Left renal pelvis (tissue), 4 donors: ENCODE measurements at regions not wholly inside any gene's neighbourhood (a gene's known extent, or its start where the extent isn't known, plus 50 kb on each side); places are given as distances from the start of the nearest gene placed in this dataset.

Source experiments
- DNase-seq, 4 donors: peaks; one replicate each; pipeline ENCODE4 v3.0.0-alpha.2; 2013; ENCODE audit warnings: low read depth in 4 of 4, low spot score in 3 of 4

DNA sequence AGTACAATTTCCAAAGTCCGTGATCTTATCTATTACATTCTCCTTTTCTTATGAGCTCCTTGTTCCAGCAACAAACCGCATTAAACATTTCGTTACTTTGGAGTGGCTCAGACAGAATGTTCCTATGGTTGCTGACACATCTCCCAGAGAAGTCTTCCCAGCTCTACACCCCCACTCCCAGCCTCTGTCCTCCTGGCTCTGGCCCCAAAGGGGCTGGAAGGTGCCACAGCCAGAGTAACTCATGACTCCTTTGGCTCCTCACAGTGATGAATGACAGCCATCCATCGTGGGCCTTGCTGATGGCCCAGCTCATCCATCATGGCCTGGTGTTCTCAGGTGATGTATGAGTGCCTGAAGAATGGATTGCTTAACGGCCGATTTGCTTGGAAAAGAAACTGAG is 203.0 kb downstream of the DHX35 start:
- no peak for DNase-seq

DNA sequence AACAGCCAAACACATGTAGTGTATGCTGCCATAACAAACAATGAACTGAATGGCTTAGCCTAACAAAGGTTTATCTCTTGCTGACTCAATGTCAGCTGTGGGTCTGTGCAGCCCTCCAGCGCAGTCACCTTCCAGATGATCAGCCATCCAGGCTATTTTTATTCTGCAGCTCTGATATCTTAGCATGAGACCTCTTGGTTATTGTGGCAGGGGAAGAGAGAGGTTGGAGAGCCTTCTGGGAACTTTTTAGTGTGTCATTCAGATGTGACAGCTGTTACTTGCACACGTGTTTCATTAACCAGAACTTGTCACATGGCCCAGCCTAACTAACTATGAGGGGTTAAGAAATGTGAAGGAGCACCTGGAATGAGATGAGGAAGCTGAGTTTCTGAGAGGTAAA is 202.5 kb downstream of the DHX35 start:
- no peak for DNase-seq

DNA sequence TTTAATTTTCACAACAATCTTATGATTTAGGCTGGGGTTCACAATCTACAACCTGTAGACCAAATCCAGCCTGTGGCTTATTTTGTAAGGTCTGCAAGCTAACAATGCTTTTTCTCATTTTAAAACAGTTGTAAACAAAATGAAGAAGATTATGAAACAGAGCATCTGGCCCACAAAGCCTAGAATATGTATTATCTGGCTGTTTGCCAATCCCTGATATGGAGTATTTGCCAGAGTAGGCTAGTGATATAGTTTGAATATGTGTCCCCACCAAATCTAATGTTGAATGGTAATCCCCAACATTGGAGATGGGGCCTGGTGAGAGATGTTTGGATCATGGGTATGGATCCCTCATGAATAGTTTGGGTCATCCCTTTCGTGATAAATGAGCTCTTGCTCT is 201.8 kb downstream of the DHX35 start:
- no peak for DNase-seq

DNA sequence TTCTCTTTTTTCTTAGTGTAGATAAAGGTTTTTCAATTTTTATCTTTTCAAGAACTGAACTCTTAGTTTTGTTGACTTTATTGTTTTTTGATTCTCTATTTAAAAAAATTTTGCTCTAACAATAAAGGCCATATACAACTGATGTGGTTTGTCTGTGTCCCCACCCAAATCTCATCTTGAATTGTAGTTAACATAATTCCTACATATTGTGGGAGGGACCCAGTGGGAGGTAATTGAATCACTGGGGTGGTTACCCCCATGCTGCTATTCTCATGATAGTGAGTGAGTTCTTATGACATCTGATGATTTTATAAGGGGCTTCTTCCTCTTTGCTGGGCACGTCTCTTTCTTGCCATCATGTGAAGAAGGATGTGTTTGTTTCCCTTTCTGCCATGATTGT is 199.8 kb downstream of the DHX35 start:
- no peak for DNase-seq

DNA sequence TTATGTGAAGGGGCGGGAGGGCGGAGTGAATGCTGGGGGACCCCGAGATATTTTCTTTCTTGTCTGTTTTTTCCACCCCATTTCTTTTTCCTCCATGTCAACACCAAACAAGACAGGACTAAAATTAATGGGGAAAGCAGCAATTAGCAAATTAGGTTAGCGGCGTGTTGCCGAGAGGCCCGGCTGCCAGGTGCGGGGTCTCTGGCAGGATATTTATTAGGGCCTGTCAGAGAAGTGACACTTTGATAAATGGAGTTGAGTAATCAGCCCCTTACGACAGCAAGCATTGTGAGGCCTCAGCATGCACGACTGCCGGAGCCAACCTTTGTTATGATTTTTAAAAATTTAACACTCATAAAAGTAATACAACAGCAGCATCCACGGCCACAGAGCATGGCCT is 193.8 kb downstream of the DHX35 start:
- no peak for DNase-seq

DNA sequence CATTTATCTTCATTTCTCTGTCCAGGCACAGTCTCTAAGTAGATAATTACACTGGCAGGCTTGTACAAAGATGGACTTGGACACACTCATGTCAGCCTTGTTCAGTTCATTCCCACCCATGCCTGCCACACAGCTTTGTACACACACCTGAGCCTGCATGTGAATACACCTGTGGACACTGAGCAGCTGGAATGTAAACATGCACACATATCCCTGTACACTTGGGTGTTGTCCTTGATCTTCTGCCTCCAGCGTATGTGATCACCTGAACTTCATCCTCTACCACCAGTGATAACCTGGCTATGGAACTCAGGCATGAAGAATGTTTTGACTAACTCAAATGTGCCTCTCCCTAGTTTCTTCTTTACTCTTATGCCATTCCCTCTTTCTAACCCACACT is 190.6 kb downstream of the DHX35 start:
- no peak for DNase-seq

DNA sequence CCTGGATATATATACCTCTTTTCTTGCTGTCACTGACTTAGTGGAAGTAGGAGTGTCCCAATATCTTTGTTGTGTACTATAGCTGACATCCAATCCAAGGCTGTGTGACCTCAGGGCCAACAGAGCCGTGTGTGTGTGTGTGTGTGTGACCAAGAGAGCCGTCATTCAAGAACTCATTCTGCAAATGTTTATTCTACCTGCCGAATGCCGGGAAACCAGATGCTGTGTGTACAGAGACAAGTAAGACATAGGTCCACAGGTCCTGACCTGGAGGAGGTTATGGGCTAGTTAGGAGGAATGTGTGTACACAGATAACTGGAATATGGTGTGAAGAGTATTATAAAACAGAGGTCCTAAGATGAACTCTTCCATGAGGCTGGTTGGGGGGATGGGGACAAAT is 190.0 kb downstream of the DHX35 start:
- DNase-seq = peak in 1 of 4 donors; percentile 36

DNA sequence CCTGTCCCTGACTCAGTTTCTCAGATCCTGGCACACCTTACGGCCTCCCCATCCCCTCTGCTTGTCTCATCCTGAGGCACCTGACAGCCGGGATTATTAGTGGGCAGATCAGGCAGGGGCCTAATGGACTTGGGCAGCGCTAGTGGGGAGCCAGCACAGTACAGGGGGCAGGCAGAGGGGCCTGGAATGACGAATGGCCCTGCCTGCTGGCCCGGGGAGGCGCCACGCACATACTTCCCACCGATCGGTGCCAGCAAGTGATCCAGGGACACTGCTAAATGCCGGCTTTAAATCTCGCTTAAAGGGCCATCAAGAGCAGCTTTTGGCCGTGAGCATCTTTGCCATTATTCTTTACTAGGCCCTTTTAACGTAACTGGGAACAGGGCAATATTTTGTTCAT is 188.4 kb downstream of the DHX35 start:
- DNase-seq = no peak

DNA sequence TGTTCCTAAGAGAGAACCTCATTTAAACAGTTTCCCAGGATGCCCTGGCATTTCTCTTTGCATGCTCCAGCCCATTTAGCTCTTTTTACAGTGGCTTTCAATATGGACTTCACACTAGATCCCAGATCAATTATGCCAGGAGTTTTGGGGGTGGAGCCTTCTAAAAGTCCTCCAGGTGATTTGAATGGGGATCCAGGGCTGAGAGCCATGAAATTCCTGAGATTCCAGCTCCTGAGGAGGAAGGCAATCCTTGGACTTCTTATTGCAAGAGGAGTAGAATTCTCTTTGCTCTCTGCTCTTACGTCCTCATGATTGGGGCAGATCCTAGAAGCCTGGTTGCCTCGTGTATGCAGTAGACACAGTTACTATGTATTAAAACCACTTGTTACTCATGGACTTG is 184.2 kb downstream of the DHX35 start:
- no peak for DNase-seq

DNA sequence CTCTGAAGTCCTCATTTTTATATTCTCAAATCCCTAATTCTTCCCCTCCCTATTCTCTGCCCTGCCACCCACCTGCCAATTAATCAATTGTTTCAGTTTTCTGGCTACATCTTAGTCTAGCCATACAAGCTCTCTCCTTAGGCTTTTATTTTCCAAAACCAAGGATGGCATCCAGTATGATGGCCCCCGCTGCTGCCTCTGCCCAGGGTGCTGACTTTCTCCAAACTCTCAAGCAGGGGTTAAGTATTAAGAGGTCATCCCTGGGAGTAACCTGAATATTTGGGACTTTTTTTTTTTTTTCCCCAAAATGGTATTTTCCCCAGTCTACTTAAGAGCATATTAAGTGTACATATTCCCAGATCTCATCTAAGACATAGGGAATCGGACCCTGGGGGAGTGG is 183.8 kb downstream of the DHX35 start:
- no peak for DNase-seq

DNA sequence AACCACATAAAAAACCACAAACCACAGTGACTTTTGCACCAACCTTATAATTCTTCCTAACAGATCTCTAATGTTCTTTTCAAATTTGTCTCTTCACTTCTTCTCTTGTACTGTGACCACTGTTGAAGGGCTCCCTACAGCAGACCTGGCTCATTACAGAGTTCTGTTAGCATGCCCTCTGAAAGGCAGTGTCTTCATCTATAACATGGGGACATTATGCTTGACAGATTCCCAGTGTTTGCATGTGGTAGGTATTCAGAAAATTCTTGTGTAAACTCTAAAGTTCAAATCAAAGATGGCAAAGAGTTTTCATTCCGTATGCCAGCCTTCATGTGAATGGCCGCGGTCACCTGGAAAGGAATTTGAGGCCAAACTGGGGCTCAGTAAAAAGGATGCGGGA is 182.6 kb downstream of the DHX35 start:
- no peak for DNase-seq

DNA sequence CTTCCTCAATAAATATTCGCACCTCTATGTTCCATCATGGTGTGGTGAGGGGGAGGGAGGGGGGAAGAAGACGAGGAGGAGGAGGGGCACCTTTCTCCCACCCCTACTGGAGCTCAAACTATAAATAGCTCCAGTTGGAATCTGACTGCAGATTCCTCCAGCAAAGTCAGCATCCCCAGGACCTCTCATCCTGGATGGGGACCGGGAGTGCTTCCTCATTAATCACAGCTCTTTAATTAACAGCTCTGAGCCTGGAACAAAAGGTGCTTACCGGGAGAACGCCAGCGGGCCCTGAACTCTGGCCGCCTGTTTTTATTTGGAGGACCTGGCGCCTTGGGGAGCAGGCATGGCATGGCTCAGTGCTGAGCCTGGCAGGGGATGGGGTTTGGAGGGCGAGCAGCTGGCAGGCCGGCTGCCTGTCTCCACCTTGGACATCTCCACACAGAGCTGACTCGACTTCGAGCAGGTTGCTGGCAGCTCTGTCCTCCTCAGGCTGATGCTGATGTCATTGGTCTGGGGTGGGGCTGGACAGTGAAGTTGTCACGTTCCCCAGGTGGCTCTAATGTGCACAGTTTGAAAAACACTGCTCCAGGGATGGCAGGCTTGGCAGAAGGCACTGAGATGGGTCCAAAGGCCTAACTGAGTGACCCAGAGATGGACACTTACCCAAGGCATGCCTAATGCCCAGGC is 180.4 kb downstream of the DHX35 start:
- no peak for DNase-seq

DNA sequence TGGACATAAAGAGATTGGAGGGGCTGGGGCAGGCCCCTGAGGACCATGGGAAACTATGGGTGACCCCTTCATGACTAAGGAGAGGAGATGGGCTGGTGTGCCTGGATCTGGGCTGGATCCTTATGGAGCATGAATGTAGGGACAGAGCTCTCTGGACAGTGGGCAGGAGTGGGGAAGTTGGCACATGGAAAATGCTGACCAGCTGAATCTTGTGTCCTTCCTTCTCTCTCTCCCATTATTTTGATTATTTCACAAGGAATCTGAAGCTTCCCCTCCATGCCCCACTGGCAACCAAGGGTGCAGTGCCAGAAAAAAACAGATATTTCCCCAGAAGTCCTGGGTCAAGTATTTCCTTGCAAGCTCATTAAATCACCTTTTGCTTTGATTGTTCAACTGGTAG is 175.2 kb downstream of the DHX35 start:
- no peak for DNase-seq

DNA sequence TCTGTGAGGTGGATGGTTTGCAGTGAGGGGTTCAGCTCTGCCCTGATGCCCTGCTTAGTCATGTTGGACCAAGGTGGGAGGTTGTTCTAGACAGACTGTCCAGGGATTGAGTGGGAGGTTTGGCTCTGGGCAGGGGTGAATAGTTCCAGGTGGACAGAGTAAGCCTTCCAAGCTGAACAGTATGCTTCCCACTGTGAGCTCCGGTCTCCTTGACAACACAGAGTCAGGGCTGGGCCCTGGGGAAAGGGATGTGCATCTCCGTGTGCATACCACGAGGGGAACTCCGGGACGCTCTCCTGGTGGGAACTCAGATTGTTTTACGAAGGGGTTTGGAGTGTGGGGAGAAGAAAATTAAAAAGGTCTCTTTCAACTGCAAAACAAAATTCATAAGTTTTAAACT is 174.7 kb downstream of the DHX35 start:
- no peak for DNase-seq

DNA sequence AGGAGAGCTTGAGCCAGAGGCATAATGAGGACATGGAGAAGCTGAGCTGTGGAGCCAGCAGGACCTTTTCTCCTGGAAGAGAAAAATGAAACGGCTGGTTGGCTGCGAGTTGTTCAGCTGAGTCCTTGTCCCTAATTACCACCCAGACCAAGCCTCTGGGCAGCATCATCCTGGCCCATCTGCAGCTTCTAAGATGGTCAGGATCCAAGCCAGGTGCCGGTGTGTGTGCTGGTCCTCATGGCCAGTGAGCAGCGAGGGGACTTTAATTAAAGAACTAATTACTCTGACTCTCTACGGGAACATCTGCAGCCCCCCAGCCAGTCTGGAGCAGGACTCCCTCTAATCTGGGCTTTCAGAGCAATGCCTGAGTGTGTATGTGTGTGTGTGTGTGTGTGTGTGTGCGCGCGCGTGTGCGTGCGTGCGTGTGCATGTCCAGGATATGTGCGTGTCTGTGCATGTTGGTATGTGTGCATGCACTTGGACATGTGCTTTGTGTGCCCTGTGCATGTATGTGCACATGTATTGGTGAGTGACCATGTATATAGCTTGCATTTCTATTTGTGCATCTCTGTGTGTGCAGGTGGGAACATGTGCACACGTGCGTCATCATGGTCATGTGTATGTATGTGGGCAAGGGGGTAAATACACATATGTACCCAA is 173.9 kb downstream of the DHX35 start:
- DNase-seq = no peak

DNA sequence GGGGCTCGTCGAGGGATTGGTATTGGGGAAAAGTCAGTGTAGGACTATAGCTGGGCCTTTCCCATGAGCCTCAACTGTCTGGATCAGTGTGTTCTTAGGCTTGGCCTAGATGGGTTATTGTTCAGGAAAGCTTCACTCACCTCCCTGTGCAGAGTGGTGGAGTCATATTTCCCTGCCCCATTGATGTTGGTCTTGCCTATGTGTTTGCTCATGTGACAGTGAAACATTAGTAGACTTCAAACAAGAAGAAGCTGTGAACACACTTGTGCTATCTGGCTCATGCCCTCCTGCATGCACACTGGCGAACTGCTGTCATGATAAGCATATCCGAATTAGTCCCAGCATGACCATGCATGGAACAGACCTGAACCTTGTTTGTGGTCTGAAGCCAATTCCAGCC is 171.1 kb downstream of the DHX35 start:
- DNase-seq = no peak

DNA sequence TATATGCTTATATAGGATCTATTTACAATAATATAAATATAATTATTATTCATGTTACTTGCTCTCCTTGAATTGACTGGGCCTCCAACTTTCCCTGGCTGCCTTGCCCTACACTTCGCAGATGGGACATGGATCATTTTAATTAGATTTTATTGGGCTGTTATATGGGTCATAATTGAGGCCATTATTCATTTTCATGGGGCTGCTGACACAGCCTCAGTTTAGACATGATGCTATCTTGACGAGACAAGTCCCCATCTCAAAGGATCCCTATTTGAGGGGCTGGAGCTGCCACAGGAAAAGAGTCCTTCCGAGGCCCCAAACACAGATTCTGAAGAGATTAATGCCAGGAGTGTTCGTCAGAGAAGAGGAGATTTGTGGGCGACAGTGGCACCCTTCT is 170.4 kb downstream of the DHX35 start:
- no peak for DNase-seq

DNA sequence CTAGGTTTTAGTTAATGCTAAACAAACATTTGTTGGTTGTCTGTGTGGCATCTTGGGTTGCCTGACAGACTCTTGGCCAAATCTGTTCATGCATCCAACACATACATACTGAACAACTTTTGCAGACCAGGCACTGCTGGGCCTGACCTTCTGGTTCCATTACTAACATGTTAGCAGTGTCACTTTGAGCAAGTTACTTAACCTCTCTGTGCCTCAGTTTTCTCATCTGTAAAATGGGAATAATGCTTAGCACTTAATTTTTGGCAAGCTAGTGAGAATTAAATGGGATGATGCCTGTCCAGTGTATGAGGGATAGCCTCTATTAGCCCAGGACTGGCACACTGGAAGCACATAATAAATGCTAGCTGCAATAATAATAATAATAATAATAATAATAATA is 169.9 kb downstream of the DHX35 start:
- no peak for DNase-seq

DNA sequence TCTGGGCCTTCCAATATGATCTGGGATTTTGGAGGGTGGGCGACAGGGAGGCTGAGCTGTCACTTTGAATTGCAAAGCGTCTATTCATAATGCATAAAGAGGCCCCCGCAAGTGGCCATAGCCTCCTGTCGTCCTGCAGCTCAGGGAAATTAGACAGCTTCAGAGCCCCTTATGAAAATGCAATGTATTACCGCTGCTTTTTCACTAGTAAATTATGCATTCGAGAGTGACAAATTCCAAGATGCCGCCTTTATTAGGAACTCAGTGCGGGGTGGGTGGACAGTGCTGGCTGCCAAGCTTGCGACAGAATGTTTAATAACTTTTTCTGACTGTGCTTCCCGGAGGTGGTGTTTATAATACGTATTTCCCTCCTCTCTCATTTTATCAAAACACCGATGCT is 168.5 kb downstream of the DHX35 start:
- DNase-seq = no peak

DNA sequence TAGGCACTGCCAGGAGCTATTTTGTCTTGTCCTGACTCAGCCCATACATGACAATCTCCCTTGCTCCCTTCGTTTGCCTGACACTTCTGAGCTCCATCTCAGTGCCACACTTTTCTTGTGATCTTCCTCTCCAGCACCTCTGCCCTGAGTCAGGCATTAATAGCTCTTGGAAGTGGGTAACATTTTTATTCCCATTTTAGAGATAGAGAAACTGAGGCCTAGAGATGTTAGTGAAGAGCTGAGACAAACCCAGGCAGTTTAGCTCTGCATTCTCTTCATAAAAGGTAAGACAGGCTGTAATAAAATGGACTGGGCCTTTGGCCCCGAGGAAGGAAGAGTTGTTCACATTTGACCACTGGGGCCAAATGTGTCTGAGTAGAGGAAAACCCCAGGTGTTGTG is 167.4 kb downstream of the DHX35 start:
- DNase-seq = no peak

DNA sequence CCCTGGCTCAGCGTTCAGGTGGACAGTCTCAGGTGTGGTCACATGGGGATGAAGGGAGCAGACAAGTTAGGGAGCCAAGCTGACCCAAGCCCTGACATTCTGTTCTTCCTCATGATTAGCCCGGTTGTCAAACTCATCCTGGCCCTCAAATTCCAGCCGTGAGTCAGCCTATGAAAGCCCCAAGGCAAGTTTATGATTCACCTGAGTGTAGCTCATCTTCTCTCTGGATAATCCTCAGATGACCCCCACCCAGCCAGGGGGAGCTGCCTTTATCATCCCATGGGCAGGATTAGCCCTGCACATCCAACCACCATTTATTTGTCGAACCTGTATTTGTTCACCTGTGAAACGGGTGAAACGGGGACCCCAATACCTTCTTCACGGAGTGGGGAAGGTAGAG is 161.9 kb downstream of the DHX35 start:
- no peak for DNase-seq

DNA sequence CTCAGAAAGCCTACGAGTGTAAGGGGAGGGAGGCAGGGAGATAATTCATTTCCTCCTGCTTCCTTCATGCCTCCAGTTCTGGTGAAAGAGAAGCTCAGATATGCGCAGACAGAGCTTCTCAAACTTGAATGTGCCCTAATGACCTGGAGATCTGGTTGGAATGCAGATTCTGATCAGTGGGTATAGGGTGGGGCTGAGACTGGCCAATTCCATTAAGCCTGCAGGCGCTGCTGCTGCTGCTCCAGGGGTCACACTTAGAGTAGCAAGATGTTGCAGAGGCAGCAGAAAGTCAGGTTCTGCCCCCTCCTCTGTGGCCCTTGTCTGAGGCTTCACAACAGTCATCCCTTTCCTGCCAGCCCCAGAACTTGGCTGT is 161.0 kb downstream of the DHX35 start:
- no peak for DNase-seq

DNA sequence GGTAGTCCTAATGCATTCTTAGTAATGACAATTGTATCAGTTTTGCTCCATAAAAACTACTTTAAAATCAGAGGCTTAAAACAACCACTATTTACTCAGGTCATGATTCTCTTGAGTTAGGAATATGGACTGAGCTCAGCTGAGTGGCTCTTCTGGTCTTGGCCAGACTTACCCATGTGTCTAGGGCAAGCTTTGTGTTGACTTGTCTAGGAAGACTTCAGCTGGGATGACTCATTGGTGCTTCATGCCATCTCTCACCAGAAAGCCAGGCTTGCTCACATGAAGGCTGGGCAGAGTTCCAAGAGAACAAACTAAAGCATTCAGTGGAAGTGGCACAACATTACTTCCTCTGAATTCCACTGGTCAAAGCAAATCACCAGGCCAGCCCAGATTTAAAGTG is 155.3 kb downstream of the DHX35 start:
- DNase-seq = no peak
